ENCODE measurements at regions not wholly inside any gene's neighbourhood (a gene's known extent, or its start where the extent isn't known, plus 50 kb on each side); places are given as distances from the start of the nearest gene placed in this dataset.

DNA sequence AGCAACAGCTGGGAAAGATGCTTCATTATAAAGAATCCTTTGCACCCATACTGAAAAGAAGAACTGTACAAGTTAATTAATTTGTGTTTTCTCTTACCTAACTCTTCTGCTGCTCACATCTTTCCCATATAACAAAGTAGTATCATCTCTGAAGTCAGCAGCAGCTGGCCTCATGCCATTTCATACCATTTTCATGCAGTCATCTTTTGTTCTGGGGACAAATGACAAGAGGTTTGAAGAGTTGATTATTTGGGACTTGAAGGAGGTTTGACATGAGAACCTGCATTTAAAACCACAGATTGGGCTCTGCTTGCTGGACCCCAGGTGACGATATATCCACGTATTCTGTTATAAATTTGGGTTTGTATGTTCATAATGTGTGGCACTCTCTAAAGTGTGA is 430.3 kb downstream of the SPRY1 start:
- Histone ChIP-seq H3K9me3 (no peaks in the 10 kb centered on the region), H3K27ac (ENCODE audit: low read depth in 2 of 2, low read length in 1 of 2) (peak overlapping the region; percentile 43 to 62; a peak in 3 of 4 replicates), H3K36me3 (replicated peaks in 1 of 2; ENCODE audit: control insufficient read depth in 1 of 2, insufficient read depth in 2 of 2, low read length in 1 of 2) (no peaks in the 10 kb centered on the region), H2AFZ (ENCODE audit: low read depth) (no peak overlapping the region), H3F3A (replicated peaks; ENCODE audit: insufficient read depth) (peaks cover 15% of the 10 kb centered on the region), H3K4me2 (no peak overlapping the region), H3K27me3 (ENCODE audit: insufficient read depth) (no peaks in the 10 kb centered on the region), H3K4me1 (ENCODE audit: control insufficient read depth in 1 of 2, insufficient read depth in 2 of 2, low read depth in 1 of 2, low read length in 1 of 2) (peaks cover 8 to 25% of the 10 kb centered on the region in 2 experiments), H3K9me2 (no peaks in the 10 kb centered on the region), H4K20me1 (ENCODE audit: insufficient read depth) (no peaks in the 10 kb centered on the region), H3K9ac (no peak overlapping the region), H3K4me3 (ENCODE audit: low read depth in 2 of 2, low read length in 1 of 2) (no peak overlapping the region), H3K79me2 (ENCODE audit: insufficient read depth) (no peaks in the 10 kb centered on the region)
- ChIA-PET POLR2A (interaction anchor here (0.6 kb wide), 1 partner anchor 21 kb away, joined by 3 read pairs; no protein-coding TSS in a partner anchor), CTCF (no interaction called here)
- DNase-seq: no peak
- WGBS (ENCODE audit: low lambda C conversion rate): 90% methylated on average over 2 of the region's 2 CpGs
- TF ChIP-seq SMC3 (IDR thresholded peaks at IDR 0.05; ENCODE audit: low read depth, low read length) (no peak), YY1 (IDR thresholded peaks at IDR 0.05; ENCODE audit: low read depth) (no peak), POLR2AphosphoS5 (IDR thresholded peaks at IDR 0.05; ENCODE audit: low read depth, low read length) (no peak), MXI1 (IDR thresholded peaks at IDR 0.05; ENCODE audit: low read depth, low read length) (no peak), TEAD4 (IDR thresholded peaks at IDR 0.05; ENCODE audit: borderline replicate concordance, insufficient read depth) (no peak), NFIC (IDR thresholded peaks at IDR 0.05; ENCODE audit: borderline replicate concordance) (peak; percentile 87), RXRA (IDR thresholded peaks at IDR 0.05; ENCODE audit: borderline replicate concordance, low read depth) (no peak), ELF1 (IDR thresholded peaks at IDR 0.05) (no peak), RFX5 (IDR thresholded peaks at IDR 0.05; ENCODE audit: low read length) (no peak), SIN3A (IDR thresholded peaks at IDR 0.05; ENCODE audit: borderline replicate concordance, low read depth, low read length) (no peak), NRF1 (IDR thresholded peaks at IDR 0.05; ENCODE audit: low read depth, low read length) (no peak), GATA2 (CRISPR knock-in tag; IDR thresholded peaks at IDR 0.05) (no peak), JUND (IDR thresholded peaks at IDR 0.05) (peak; percentile 56), FOSL2 (IDR thresholded peaks at IDR 0.05; ENCODE audit: borderline replicate concordance, low read depth) (peak; percentile 45; the same call in 1 of the 2 replicates), TAF1 (IDR thresholded peaks at IDR 0.05; ENCODE audit: borderline replicate concordance, low read depth, low read length) (no peak), GABPA (IDR thresholded peaks at IDR 0.05; ENCODE audit: low read depth) (no peak), EZH2phosphoT487 (IDR thresholded peaks at IDR 0.05; ENCODE audit: borderline replicate concordance, low read depth) (no peak), FOXJ3 (CRISPR knock-in tag; IDR thresholded peaks at IDR 0.05) (no peak)
- TF ChIP-seq, protein P1, sequence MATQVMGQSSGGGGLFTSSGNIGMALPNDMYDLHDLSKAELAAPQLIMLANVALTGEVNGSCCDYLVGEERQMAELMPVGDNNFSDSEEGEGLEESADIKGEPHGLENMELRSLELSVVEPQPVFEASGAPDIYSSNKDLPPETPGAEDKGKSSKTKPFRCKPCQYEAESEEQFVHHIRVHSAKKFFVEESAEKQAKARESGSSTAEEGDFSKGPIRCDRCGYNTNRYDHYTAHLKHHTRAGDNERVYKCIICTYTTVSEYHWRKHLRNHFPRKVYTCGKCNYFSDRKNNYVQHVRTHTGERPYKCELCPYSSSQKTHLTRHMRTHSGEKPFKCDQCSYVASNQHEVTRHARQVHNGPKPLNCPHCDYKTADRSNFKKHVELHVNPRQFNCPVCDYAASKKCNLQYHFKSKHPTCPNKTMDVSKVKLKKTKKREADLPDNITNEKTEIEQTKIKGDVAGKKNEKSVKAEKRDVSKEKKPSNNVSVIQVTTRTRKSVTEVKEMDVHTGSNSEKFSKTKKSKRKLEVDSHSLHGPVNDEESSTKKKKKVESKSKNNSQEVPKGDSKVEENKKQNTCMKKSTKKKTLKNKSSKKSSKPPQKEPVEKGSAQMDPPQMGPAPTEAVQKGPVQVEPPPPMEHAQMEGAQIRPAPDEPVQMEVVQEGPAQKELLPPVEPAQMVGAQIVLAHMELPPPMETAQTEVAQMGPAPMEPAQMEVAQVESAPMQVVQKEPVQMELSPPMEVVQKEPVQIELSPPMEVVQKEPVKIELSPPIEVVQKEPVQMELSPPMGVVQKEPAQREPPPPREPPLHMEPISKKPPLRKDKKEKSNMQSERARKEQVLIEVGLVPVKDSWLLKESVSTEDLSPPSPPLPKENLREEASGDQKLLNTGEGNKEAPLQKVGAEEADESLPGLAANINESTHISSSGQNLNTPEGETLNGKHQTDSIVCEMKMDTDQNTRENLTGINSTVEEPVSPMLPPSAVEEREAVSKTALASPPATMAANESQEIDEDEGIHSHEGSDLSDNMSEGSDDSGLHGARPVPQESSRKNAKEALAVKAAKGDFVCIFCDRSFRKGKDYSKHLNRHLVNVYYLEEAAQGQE (IDR thresholded peaks at IDR 0.05; ENCODE audit: low read depth, low read length): no peak
- TF ChIP-seq, protein P2, sequence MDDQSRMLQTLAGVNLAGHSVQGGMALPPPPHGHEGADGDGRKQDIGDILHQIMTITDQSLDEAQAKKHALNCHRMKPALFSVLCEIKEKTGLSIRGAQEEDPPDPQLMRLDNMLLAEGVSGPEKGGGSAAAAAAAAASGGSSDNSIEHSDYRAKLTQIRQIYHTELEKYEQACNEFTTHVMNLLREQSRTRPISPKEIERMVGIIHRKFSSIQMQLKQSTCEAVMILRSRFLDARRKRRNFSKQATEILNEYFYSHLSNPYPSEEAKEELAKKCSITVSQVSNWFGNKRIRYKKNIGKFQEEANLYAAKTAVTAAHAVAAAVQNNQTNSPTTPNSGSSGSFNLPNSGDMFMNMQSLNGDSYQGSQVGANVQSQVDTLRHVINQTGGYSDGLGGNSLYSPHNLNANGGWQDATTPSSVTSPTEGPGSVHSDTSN (IDR thresholded peaks at IDR 0.05): peak; percentile 74
- TF ChIP-seq, protein P3, sequence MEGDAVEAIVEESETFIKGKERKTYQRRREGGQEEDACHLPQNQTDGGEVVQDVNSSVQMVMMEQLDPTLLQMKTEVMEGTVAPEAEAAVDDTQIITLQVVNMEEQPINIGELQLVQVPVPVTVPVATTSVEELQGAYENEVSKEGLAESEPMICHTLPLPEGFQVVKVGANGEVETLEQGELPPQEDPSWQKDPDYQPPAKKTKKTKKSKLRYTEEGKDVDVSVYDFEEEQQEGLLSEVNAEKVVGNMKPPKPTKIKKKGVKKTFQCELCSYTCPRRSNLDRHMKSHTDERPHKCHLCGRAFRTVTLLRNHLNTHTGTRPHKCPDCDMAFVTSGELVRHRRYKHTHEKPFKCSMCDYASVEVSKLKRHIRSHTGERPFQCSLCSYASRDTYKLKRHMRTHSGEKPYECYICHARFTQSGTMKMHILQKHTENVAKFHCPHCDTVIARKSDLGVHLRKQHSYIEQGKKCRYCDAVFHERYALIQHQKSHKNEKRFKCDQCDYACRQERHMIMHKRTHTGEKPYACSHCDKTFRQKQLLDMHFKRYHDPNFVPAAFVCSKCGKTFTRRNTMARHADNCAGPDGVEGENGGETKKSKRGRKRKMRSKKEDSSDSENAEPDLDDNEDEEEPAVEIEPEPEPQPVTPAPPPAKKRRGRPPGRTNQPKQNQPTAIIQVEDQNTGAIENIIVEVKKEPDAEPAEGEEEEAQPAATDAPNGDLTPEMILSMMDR (IDR thresholded peaks at IDR 0.05): no peak
- TF ChIP-seq, protein P4, sequence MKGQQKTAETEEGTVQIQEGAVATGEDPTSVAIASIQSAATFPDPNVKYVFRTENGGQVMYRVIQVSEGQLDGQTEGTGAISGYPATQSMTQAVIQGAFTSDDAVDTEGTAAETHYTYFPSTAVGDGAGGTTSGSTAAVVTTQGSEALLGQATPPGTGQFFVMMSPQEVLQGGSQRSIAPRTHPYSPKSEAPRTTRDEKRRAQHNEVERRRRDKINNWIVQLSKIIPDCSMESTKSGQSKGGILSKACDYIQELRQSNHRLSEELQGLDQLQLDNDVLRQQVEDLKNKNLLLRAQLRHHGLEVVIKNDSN (IDR thresholded peaks at IDR 0.05; ENCODE audit: borderline replicate concordance, low read depth): no peak
- TF ChIP-seq, protein P5, sequence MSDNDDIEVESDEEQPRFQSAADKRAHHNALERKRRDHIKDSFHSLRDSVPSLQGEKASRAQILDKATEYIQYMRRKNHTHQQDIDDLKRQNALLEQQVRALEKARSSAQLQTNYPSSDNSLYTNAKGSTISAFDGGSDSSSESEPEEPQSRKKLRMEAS (IDR thresholded peaks at IDR 0.05; ENCODE audit: low read depth): no peak
- TF ChIP-seq, protein P6, sequence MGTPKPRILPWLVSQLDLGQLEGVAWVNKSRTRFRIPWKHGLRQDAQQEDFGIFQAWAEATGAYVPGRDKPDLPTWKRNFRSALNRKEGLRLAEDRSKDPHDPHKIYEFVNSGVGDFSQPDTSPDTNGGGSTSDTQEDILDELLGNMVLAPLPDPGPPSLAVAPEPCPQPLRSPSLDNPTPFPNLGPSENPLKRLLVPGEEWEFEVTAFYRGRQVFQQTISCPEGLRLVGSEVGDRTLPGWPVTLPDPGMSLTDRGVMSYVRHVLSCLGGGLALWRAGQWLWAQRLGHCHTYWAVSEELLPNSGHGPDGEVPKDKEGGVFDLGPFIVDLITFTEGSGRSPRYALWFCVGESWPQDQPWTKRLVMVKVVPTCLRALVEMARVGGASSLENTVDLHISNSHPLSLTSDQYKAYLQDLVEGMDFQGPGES (IDR thresholded peaks at IDR 0.05; ENCODE audit: low read depth, low read length): no peak

All from SK-N-SH (cell line).